Uterus (tissue), 3 donors: ENCODE measurements at regions not wholly inside any gene's neighbourhood (a gene's known extent, or its start where the extent isn't known, plus 50 kb on each side); places are given as distances from the start of the nearest gene placed in this dataset.
"Not testable (repeated sequence)": the region's sequence is repeated elsewhere in the genome, so short reads cannot be mapped to it uniquely, and the experiment has no call there.

ENCODE experiments used
- DNase-seq, 2 donors: peaks; one replicate each; pipeline ENCODE4 v3.0.0-alpha.2; 2019 to 2020
- H3K27ac ChIP-seq, 2 donors: fragments of 200-600 bp; sonication (generic); 1 replicate in 1 of 2; 2 replicates in 1 of 2; pipeline ENCODE4 v1.5.1; 2016 to 2018
- H3K27me3 ChIP-seq, 2 donors: fragments of 200-600 bp; sonication (generic); one replicate each; pipeline ENCODE4 v1.5.1; 2018 to 2019; ENCODE audit warnings: control low read depth in 1 of 2
- H3K36me3 ChIP-seq, 2 donors: fragments of 200-600 bp; sonication (generic); one replicate each; pipeline ENCODE4 v1.5.1; 2019; ENCODE audit warnings: control low read depth in 1 of 2
- H3K4me1 ChIP-seq, 2 donors: fragments of 200-600 bp; sonication (generic); one replicate each; pipeline ENCODE4 v1.5.1; 2018 to 2019; ENCODE audit warnings: control low read depth in 1 of 2
- H3K4me3 ChIP-seq, 2 donors: fragments of 200-600 bp; sonication (generic); 1 replicate in 1 of 2; 2 replicates in 1 of 2; pipeline ENCODE4 v1.5.1; 2018 to 2019; ENCODE audit warnings: mild to moderate bottlenecking in 1 of 2
- H3K9me3 ChIP-seq, 2 donors: fragments of 200-600 bp; sonication (generic); one replicate each; pipeline ENCODE4 v1.5.1; 2019; ENCODE audit warnings: control low read depth in 1 of 2
- POLR2A ChIP-seq, 2 donors: fragments of 450-650 bp; IDR thresholded peaks; one replicate each; pipeline ENCODE4 v1.6.1; 2016; ENCODE audit warnings: antibody characterized with exemption in 2 of 2, mild to moderate bottlenecking in 1 of 2, moderate library complexity in 1 of 2
- intact Hi-C: fragments of 100-400 bp; cut with DNase I; formaldehyde crosslinking; loops from one replicate; pipeline ENCODE4 v1.15.1; 2023; ENCODE audit warnings: low total_unique reads
- TF ChIP-seq, protein P1 (sequence below), 4 experiments: fragments of 200-600 bp in 2 of 4; fragments of 450-650 bp in 2 of 4; sonication (generic) in 2 of 4; IDR thresholded peaks; one replicate each; pipeline ENCODE4 v1.5.1; 2016 to 2019; ENCODE audit warnings: antibody characterized with exemption in 4 of 4, mild to moderate bottlenecking in 2 of 4, moderate library complexity in 1 of 4
- donor health status: DM: yes; HTN: yes; CAD: no.

DNA sequence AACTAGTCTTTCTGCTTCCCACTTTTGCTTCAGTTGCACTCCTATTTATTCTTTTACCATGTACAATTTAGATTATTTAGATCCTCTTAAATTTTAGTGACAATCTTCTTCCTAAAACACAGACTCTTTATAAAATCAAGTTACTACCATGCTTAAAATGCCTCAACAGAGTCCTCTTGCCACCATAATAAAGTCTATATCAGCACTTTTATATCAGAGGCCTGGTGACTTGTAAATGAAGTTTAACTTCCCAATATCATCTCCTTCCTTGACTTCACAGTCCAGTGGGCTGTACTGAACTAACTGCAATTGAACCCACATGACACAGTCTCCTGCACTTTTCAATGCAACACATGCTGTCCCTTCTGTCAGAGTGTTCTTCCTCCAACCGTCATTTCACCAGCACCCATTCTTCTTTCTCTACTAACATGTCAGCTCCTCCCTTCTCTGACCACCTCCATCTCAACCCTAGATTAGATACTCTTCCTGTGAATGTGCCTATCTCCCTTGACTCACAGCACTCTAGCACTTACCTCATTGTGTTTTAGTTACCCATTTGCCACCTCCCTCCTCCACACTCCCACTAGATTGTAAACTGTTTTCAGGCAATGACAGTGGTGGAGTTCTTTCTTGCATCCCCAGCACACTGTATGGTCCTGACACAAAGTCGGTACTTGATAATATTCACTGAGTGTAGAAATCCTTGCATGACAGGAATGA is 414.9 kb downstream of the SATB2 start:
- no peaks in the 10 kb centered on the region for H3K9me3 ChIP-seq
- H3K4me1 ChIP-seq, result no peaks in the 10 kb centered on the region
- intact Hi-C loops, result no loop called here
- no peak for TF ChIP-seq POLR2A (IDR thresholded peaks at IDR 0.05)
- TF ChIP-seq, protein P1, sequence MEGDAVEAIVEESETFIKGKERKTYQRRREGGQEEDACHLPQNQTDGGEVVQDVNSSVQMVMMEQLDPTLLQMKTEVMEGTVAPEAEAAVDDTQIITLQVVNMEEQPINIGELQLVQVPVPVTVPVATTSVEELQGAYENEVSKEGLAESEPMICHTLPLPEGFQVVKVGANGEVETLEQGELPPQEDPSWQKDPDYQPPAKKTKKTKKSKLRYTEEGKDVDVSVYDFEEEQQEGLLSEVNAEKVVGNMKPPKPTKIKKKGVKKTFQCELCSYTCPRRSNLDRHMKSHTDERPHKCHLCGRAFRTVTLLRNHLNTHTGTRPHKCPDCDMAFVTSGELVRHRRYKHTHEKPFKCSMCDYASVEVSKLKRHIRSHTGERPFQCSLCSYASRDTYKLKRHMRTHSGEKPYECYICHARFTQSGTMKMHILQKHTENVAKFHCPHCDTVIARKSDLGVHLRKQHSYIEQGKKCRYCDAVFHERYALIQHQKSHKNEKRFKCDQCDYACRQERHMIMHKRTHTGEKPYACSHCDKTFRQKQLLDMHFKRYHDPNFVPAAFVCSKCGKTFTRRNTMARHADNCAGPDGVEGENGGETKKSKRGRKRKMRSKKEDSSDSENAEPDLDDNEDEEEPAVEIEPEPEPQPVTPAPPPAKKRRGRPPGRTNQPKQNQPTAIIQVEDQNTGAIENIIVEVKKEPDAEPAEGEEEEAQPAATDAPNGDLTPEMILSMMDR (IDR thresholded peaks at IDR 0.05), result no peak
- H3K36me3 ChIP-seq, result no peaks in the 10 kb centered on the region
- no peak overlapping the region for H3K4me3 ChIP-seq
- no peaks in the 10 kb centered on the region for H3K27me3 ChIP-seq
- no peak for DNase-seq
- H3K27ac ChIP-seq, result no peak overlapping the region

DNA sequence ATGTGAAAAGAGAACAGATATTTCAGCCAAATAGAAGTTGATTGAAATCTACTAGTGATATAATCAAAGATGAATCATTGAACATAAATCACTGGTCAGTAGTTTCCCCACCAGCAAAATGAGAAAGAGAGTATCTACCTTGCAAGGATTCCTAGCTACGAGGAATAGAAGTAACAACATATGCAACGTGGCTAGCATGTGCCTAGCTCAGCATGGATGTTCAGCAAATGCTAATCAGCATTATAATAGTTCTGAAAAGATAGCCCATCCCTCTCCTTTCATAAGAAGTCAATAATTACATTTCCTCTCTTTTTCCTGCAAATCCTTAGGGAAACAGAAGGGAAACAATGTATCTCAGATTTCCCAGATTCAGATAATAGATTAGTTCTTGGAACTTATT is 417.2 kb downstream of the SATB2 start:
- Histone ChIP-seq H3K27ac (no peak overlapping the region), H3K36me3 (no peaks in the 10 kb centered on the region), H3K27me3 (no peaks in the 10 kb centered on the region), H3K9me3 (no peaks in the 10 kb centered on the region), H3K4me3 (no peak overlapping the region), H3K4me1 (no peaks in the 10 kb centered on the region)
- no peak for TF ChIP-seq POLR2A (IDR thresholded peaks at IDR 0.05)
- TF ChIP-seq, protein P1 (IDR thresholded peaks at IDR 0.05), result no peak
- no peak for DNase-seq
- intact Hi-C loops, result no loop called here

DNA sequence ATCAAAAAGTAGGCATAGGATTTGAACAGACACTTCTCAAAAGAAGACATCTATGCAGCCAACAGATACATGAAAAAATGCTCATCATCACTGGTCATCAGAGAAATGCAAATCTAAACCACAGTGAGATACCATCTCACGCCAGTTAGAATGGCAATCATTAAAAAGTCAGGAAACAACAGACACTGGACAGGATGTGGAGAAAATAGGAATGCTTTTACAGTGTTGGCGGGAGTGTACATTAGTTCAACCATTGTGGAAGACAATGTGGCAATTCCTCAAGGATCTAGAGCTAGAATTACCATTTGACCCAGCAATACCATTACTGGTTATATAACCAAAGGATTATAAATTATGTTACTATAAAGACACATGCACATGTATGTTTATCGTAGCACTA is 424.0 kb downstream of the SATB2 start:
- not testable (repeated sequence) for DNase-seq

DNA sequence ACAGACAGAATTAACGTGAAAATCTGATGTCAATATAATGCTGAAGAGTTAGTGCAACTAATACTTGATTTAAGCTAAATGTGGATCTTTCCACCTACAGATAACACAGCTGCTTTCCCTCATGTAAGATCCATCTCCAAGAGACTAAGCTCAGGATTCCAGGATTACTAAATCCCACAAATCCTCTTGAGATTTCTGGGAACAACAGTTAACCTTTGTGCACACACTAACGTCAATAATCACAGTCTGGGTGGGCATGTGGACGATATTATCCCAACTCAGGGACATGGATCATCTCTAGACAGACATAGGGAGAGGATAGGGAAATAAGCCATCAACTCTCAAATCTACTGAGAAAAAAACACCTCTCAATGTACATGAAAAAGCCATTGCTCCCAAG is 432.6 kb downstream of the SATB2 start:
- TF ChIP-seq, protein P1 (IDR thresholded peaks at IDR 0.05), result no peak
- TF ChIP-seq POLR2A (IDR thresholded peaks at IDR 0.05), result no peak
- H3K27ac ChIP-seq, result no peak overlapping the region
- no peaks in the 10 kb centered on the region for H3K4me1 ChIP-seq
- H3K4me3 ChIP-seq, result no peak overlapping the region
- no peak for DNase-seq
- peaks cover 0 to 4% of the 10 kb centered on the region in 2 donors for H3K27me3 ChIP-seq
- intact Hi-C loops, result no loop called here
- no peaks in the 10 kb centered on the region for H3K9me3 ChIP-seq
- no peaks in the 10 kb centered on the region for H3K36me3 ChIP-seq

More for the DNA sequence above, 424.0 kb downstream of the SATB2 start:
- H3K4me1 ChIP-seq, H3K4me3 ChIP-seq, intact Hi-C loops, H3K27me3 ChIP-seq, H3K27ac ChIP-seq, H3K36me3 ChIP-seq, H3K9me3 ChIP-seq: not testable (repeated sequence)

DNA sequence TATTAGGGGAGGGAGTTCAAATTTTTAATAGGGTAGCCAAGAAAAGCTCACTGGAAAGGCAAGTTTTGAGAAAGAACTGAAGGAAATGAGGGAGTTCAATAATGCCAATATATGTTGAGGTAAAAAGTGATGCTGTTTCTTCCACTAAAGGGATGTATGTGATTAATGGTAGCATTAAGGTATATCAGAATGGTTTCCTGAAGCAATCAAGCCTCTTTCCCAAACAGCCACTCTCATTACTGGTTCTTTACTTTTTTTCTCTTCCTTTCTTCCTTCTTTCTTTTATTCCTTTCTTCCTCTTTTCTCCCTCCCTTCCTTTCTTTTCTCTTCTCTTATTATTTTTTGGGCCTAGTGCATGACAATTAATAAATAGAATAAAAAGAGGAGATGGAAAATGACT is 433.5 kb downstream of the SATB2 start:
- Histone ChIP-seq H3K4me3 (no peak overlapping the region), H3K9me3 (no peaks in the 10 kb centered on the region), H3K4me1 (no peaks in the 10 kb centered on the region), H3K36me3 (no peaks in the 10 kb centered on the region), H3K27me3 (peaks cover 0 to 4% of the 10 kb centered on the region in 2 donors), H3K27ac (no peak overlapping the region)
- TF ChIP-seq, protein P1 (IDR thresholded peaks at IDR 0.05), result no peak
- no peak for TF ChIP-seq POLR2A (IDR thresholded peaks at IDR 0.05)
- no peak for DNase-seq
- intact Hi-C loops, result no loop called here
